HG02938 (cell line): ENCODE measurements at regions not wholly inside any gene's neighbourhood (a gene's known extent, or its start where the extent isn't known, plus 50 kb on each side); places are given as distances from the start of the nearest gene placed in this dataset.

Experiments
- ATAC-seq: cut with Tn5 transposase; IDR thresholded peaks from one replicate; pipeline ENCODE4 v1.9.1; 2021; ENCODE audit warnings: mild to moderate bottlenecking, moderate library complexity; ENCODE audit not compliant: unreplicated experiment

GRCh38 chr9:126017758-126018157 is 270.6 kb downstream of the PBX3 start:
- ATAC-seq: no peak

GRCh38 chr9:126020836-126021235 is 273.7 kb downstream of the PBX3 start:
- ATAC-seq: no peak

GRCh38 chr9:126023962-126024361 is 276.8 kb downstream of the PBX3 start:
- ATAC-seq: no peak

- no peak for ATAC-seq
These were observed 277.5 kb downstream of the PBX3 start for GRCh38 chr9:126024581-126025230.

- ATAC-seq: no peak
These were observed 278.8 kb downstream of the PBX3 start for GRCh38 chr9:126025991-126026390.

- no peak for ATAC-seq
These were observed 280.4 kb downstream of the PBX3 start for GRCh38 chr9:126027566-126027965.

- no peak for ATAC-seq
These were observed 281.6 kb downstream of the PBX3 start for GRCh38 chr9:126028746-126029145.

- no peak for ATAC-seq
These were observed 283.5 kb downstream of the PBX3 start for GRCh38 chr9:126030716-126031115.

GRCh38 chr9:126031116-126031515 is 283.9 kb downstream of the PBX3 start:
- ATAC-seq: no peak

- ATAC-seq: no peak
These were observed 285.0 kb downstream of the PBX3 start for GRCh38 chr9:126032135-126032534.

GRCh38 chr9:126033318-126033717 is 286.1 kb downstream of the PBX3 start:
- no peak for ATAC-seq

- no peak for ATAC-seq
These were observed 286.8 kb downstream of the PBX3 start for GRCh38 chr9:126033956-126034355.

GRCh38 chr9:126036881-126037291 is 289.7 kb downstream of the PBX3 start:
- no peak for ATAC-seq

- no peak for ATAC-seq
These were observed 287.8 kb upstream of the MVB12B start for GRCh38 chr9:126038790-126039189.

GRCh38 chr9:126043681-126044080 is 282.9 kb upstream of the MVB12B start:
- ATAC-seq: no peak

GRCh38 chr9:126049088-126049487 is 277.5 kb upstream of the MVB12B start:
- no peak for ATAC-seq

- no peak for ATAC-seq
These were observed 276.6 kb upstream of the MVB12B start for GRCh38 chr9:126049896-126050604.

- ATAC-seq: no peak
These were observed 276.0 kb upstream of the MVB12B start for GRCh38 chr9:126050605-126050990.

- no peak for ATAC-seq
These were observed 275.0 kb upstream of the MVB12B start for GRCh38 chr9:126051446-126052130.

GRCh38 chr9:126052791-126053190 is 273.8 kb upstream of the MVB12B start:
- ATAC-seq: no peak

GRCh38 chr9:126053913-126054312 is 272.7 kb upstream of the MVB12B start:
- ATAC-seq: no peak

- ATAC-seq: no peak
These were observed 271.1 kb upstream of the MVB12B start for GRCh38 chr9:126055381-126055985.
